Activated CD8-positive, alpha-beta T cell treated with anti-CD3 and anti-CD28 coated beads, Interleukin-2, amount 10 ng/mL, durations not matched to agents 7 days and 5 days (primary cell): ENCODE measurements at regions not wholly inside any gene's neighbourhood (a gene's known extent, or its start where the extent isn't known, plus 50 kb on each side); places are given as distances from the start of the nearest gene placed in this dataset.
"Not testable (repeated sequence)": the region's sequence is repeated elsewhere in the genome, so short reads cannot be mapped to it uniquely, and the experiment has no call there.

ENCODE experiments used
- ATAC-seq: fragments of 150-1000 bp; cut with Tn5 transposase; one replicate; pipeline ENCODE4 v1.10.0; 2021; ENCODE audit warnings: moderate library complexity
- CTCF ChIA-PET: fragments of 350-600 bp; sonication (Branson Sonifier 250); formaldehyde crosslinking; loops from one replicate; lab custom pipeline; 2021; ENCODE audit warnings: antibody characterized with exemption; lab: Charles Lee
- POLR2A ChIA-PET: fragments of 350-600 bp; sonication (Branson Sonifier 250); formaldehyde crosslinking; loops from one replicate; lab custom pipeline; 2021; ENCODE audit warnings: antibody characterized with exemption; lab: Charles Lee
- DNase-seq: peaks from one replicate; pipeline ENCODE4 v3.0.0-alpha.2; 2020
- H3K27ac Mint-ChIP-seq: one replicate; pipeline ENCODE4 v1.8.0; 2021; ENCODE audit warnings: mild to moderate bottlenecking, mixed read lengths
- H3K27me3 Mint-ChIP-seq: one replicate; pipeline ENCODE4 v1.8.0; 2021; ENCODE audit warnings: low read depth, mixed read lengths
- H3K36me3 Mint-ChIP-seq: one replicate; pipeline ENCODE4 v1.8.0; 2021; ENCODE audit warnings: low read depth, mixed read lengths
- H3K4me1 Mint-ChIP-seq: one replicate; pipeline ENCODE4 v1.8.0; 2021; ENCODE audit warnings: low read depth, mixed read lengths
- H3K4me3 Mint-ChIP-seq: one replicate; pipeline ENCODE4 v1.8.0; 2021; ENCODE audit warnings: mild to moderate bottlenecking, mixed read lengths
- H3K9me3 Mint-ChIP-seq: one replicate; pipeline ENCODE4 v1.8.0; 2022; ENCODE audit warnings: mixed read lengths; ENCODE audit not compliant: insufficient read depth

DNA sequence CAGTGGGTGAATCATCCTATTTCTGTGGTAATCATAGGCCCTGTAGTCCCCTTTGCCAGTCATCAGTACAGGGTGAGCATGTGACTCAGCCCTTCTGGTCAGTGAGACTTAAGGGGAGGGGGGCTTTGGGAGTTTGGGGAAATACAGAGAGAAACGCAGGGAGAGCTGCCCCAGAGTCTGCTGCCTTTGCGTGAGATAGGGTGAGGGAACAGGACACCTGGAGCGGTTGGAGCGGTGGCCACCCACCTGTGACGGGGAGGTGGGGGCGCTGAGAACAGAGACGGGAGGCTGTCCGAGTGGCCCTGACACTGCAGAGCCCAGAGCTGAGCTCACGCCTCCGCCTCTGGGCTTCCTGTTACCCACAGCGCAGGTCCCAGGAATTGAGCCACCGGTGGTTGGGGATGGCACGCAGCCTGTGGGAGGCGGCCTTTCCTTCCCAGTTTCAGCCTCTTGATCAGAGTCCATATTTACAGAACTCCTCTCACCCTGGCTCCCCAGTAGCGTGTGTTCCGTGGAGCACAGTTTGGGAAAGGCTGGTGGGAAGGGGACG, 92.0 kb upstream of the ERCC6L2 start:
- no peak overlapping the region for H3K4me3 Mint-ChIP-seq
- no peaks in the 10 kb centered on the region for H3K36me3 Mint-ChIP-seq
- DNase-seq: no peak
- CTCF ChIA-PET: no interaction called here
- no peaks in the 10 kb centered on the region for H3K9me3 Mint-ChIP-seq
- POLR2A ChIA-PET: no interaction called here
- no peak for ATAC-seq
- H3K27me3 Mint-ChIP-seq: peaks cover 24% of the 10 kb centered on the region
- H3K4me1 Mint-ChIP-seq: peaks cover 8% of the 10 kb centered on the region
- H3K27ac Mint-ChIP-seq: no peak overlapping the region

- Mint-ChIP-seq H3K4me3 (no peak overlapping the region), H3K27ac (no peak overlapping the region), H3K36me3 (no peaks in the 10 kb centered on the region), H3K9me3 (no peaks in the 10 kb centered on the region), H3K4me1 (no peaks in the 10 kb centered on the region), H3K27me3 (peaks cover 34% of the 10 kb centered on the region)
- ATAC-seq (no peak), DNase-seq (no peak)
- ChIA-PET POLR2A (no interaction called here), CTCF (no interaction called here)
These were observed 94.7 kb upstream of the ERCC6L2 start for GRCh38 chr9:95780751-95781150.

DNA sequence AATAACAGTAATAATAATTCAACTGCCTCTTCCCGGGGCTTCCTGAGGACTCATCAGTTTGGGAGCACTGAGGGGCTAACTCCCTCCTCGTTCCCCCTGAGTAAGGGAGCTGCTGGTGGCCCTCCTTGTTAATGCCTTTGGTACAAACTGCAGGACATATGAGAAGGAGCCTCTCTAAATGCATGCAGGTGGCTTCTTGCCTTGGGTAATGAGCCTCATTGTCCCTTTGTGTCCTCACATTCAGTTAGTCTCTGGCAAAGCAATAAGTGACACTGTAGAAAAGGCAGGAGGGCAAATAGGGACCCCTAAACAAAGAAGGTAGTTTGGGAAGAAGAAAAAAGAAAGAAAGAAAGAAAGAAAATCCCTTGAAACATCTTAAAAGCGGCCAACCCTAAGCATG, 95.4 kb upstream of the ERCC6L2 start:
- Mint-ChIP-seq H3K4me1 (no peaks in the 10 kb centered on the region), H3K27me3 (peaks cover 38% of the 10 kb centered on the region), H3K9me3 (no peaks in the 10 kb centered on the region), H3K36me3 (no peaks in the 10 kb centered on the region), H3K4me3 (no peak overlapping the region), H3K27ac (no peak overlapping the region)
- ATAC-seq (no peak), DNase-seq (no peak)
- ChIA-PET POLR2A (no interaction called here), CTCF (no interaction called here)

- H3K27me3 Mint-ChIP-seq: peaks cover 43% of the 10 kb centered on the region
- H3K9me3 Mint-ChIP-seq, DNase-seq, CTCF ChIA-PET, POLR2A ChIA-PET, H3K36me3 Mint-ChIP-seq, H3K4me3 Mint-ChIP-seq, H3K4me1 Mint-ChIP-seq, H3K27ac Mint-ChIP-seq, ATAC-seq: not testable (repeated sequence)
These were observed 95.9 kb upstream of the ERCC6L2 start for GRCh38 chr9:95779597-95779996.

DNA sequence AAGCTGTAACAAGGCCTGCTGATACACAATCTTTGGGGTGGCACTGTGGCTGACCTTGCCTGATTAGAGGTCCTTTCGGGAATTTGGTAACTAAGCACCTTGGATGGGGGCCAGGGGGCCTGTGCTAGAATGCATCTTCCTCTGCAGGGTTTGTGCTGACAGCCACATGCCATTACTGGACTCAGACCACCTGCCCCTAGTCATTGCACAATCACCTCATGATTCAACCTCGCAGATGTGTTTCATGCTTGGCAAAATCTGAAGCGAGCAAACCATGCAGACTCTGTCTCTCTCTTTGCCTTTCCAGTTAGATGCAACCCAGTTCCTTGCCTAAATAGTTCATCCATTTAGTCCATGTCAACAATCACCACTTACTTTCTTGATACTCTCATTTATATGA, 96.5 kb upstream of the ERCC6L2 start:
- ChIA-PET CTCF (no interaction called here), POLR2A (no interaction called here)
- no peaks in the 10 kb centered on the region for H3K9me3 Mint-ChIP-seq
- H3K4me1 Mint-ChIP-seq: no peaks in the 10 kb centered on the region
- ATAC-seq (no peak), DNase-seq (no peak)
- peaks cover 49% of the 10 kb centered on the region for H3K27me3 Mint-ChIP-seq
- no peak overlapping the region for H3K4me3 Mint-ChIP-seq
- H3K27ac Mint-ChIP-seq: no peak overlapping the region
- H3K36me3 Mint-ChIP-seq: no peaks in the 10 kb centered on the region

DNA sequence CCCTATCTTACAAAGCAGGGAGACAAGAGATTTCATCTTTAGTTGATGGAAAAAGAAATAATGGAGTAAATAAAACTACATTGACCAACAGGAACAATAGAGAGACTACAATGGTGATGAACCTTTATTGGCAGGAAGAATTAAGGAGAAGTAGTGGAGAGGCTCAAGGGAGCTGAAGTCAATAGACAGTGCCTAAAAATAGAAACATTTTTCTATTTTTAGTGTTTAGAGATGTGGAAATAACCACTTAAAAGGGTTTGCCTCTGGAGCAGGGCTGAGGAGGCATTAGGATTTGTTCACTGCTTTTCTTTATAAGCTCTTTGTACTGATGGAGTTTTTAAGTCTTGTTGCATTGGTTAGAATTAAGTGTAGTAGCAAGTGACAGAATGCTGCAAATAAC, 98.4 kb upstream of the ERCC6L2 start:
- Mint-ChIP-seq H3K9me3 (no peaks in the 10 kb centered on the region), H3K4me1 (peaks cover 12% of the 10 kb centered on the region), H3K27me3 (peaks cover 48% of the 10 kb centered on the region), H3K4me3 (no peak overlapping the region), H3K36me3 (no peaks in the 10 kb centered on the region), H3K27ac (no peak overlapping the region)
- ChIA-PET CTCF (no interaction called here), POLR2A (no interaction called here)
- DNase-seq (no peak), ATAC-seq (no peak)

- Mint-ChIP-seq H3K27ac (no peak overlapping the region), H3K4me3 (no peak overlapping the region), H3K36me3 (no peaks in the 10 kb centered on the region), H3K27me3 (peaks cover 50% of the 10 kb centered on the region), H3K4me1 (peaks cover 20% of the 10 kb centered on the region), H3K9me3 (no peaks in the 10 kb centered on the region)
- DNase-seq (no peak), ATAC-seq (no peak)
- POLR2A ChIA-PET: no interaction called here
- CTCF ChIA-PET: interaction anchor here (1.0 kb wide), 1 partner anchor 15 kb away, joined by 3 read pairs; no protein-coding TSS in a partner anchor
These were observed 99.3 kb upstream of the ERCC6L2 start for GRCh38 chr9:95776176-95776575.

GRCh38 chr9:95775191-95775590, 100.3 kb upstream of the ERCC6L2 start:
- Mint-ChIP-seq H3K4me3 (no peak overlapping the region), H3K36me3 (no peaks in the 10 kb centered on the region), H3K27me3 (peaks cover 58% of the 10 kb centered on the region), H3K27ac (no peak overlapping the region), H3K4me1 (peaks cover 20% of the 10 kb centered on the region), H3K9me3 (no peaks in the 10 kb centered on the region)
- DNase-seq: no peak
- POLR2A ChIA-PET: no interaction called here
- CTCF ChIA-PET: no interaction called here
- no peak for ATAC-seq

DNA sequence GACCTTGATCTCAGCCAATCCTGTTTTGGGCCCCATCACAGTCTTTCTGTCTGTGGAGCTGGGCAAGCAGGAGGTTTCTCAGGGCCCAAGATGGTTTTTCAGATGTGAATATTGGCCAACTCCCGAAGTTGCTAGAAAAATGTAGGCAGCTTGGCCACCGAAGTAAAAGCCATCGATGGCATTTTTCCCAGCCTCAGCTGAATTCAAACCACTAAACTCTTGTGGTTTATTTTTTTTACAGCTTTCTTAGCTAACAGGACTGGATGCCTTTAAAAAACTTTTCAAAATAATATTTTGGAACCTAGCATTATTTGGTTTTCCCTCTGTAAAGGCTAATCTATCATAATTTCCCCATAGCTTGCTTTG, 102.5 kb upstream of the ERCC6L2 start:
- H3K36me3 Mint-ChIP-seq: no peaks in the 10 kb centered on the region
- peaks cover 54% of the 10 kb centered on the region for H3K27me3 Mint-ChIP-seq
- H3K9me3 Mint-ChIP-seq: no peaks in the 10 kb centered on the region
- ATAC-seq (no peak), DNase-seq (no peak)
- H3K27ac Mint-ChIP-seq: no peak overlapping the region
- peaks cover 20% of the 10 kb centered on the region for H3K4me1 Mint-ChIP-seq
- ChIA-PET POLR2A (no interaction called here), CTCF (interaction anchor here (0.7 to 1.0 kb wide), 2 partner anchors 13 to 46 kb away, joined by 3 to 5 read pairs; no protein-coding TSS in a partner anchor)
- H3K4me3 Mint-ChIP-seq: peak overlapping the region; percentile 41

- peak; percentile 39 for ATAC-seq
- Mint-ChIP-seq H3K27ac (no peak overlapping the region), H3K4me1 (peaks cover 20% of the 10 kb centered on the region), H3K9me3 (no peaks in the 10 kb centered on the region), H3K27me3 (peaks cover 55% of the 10 kb centered on the region), H3K36me3 (no peaks in the 10 kb centered on the region), H3K4me3 (peak overlapping the region; percentile 41)
- peak; percentile 29 for DNase-seq
- ChIA-PET CTCF (interaction anchor here (0.7 to 1.0 kb wide), 2 partner anchors 13 to 46 kb away, joined by 3 to 5 read pairs; no protein-coding TSS in a partner anchor), POLR2A (no interaction called here)
These were observed 103.0 kb upstream of the ERCC6L2 start for GRCh38 chr9:95772320-95773052.

GRCh38 chr9:95771556-95772246, 103.8 kb upstream of the ERCC6L2 start:
- Mint-ChIP-seq H3K27ac (no peak overlapping the region), H3K4me1 (peaks cover 20% of the 10 kb centered on the region), H3K36me3 (no peaks in the 10 kb centered on the region), H3K27me3 (peaks cover 52% of the 10 kb centered on the region), H3K4me3 (no peak overlapping the region), H3K9me3 (no peaks in the 10 kb centered on the region)
- DNase-seq: no peak
- ATAC-seq: no peak
- ChIA-PET CTCF (no interaction called here), POLR2A (no interaction called here)

GRCh38 chr9:95770653-95771131, 104.8 kb upstream of the ERCC6L2 start:
- ChIA-PET POLR2A (no interaction called here), CTCF (no interaction called here)
- ATAC-seq (no peak), DNase-seq (no peak)
- no peak overlapping the region for H3K4me3 Mint-ChIP-seq
- H3K4me1 Mint-ChIP-seq: peaks cover 20% of the 10 kb centered on the region
- peaks cover 48% of the 10 kb centered on the region for H3K27me3 Mint-ChIP-seq
- no peaks in the 10 kb centered on the region for H3K36me3 Mint-ChIP-seq
- H3K9me3 Mint-ChIP-seq: no peaks in the 10 kb centered on the region
- H3K27ac Mint-ChIP-seq: no peak overlapping the region
